ENCODE measurements at regions not wholly inside any gene's neighbourhood (a gene's known extent, or its start where the extent isn't known, plus 50 kb on each side); places are given as distances from the start of the nearest gene placed in this dataset.
"Not testable (repeated sequence)": the region's sequence is repeated elsewhere in the genome, so short reads cannot be mapped to it uniquely, and the experiment has no call there.

DNA sequence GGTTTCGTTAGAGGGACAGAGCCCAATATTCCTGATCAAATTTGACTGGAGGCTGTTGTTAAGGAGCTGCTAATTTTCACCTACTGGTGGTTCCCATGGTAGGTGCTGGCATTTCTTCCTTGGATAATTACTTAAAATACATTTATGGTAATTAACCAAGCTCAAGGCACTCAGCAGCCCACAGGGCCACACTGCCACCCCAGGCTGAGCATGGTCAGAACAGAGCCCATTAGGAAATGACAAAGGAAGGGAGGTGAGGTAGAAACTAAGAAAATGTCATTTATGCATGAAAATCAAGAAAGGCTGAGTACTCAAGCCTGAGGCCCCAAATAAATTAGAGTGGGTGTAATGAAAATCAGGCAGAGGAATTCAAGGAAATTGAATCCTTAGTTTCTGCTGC is 510.2 kb upstream of the GYPC start:
- no peak for DNase-seq

DNA sequence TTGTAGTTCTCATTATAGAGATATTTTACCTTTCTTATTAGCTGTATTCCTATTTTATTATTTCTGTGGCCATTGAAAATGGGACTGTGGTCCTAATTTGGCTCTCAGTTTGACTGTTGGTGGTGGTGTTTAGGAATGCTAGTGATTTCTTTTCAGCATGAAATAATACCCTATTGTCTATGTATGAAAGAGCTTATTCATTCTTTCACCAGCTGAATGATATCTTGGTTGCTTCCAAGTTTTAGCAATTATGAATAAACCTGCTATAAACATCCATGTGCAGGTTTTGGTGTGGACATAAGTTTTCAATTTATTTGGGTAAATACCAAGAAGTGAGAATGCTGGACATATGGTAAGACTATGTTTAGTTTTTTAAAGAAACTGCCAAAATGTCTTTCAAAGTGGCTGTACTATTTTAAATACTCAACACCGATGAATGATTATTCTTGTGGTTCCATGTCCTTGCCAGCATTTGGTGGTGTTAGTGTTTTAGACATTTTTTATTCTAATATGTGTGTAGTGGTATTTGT is 501.6 kb upstream of the GYPC start:
- no peak for DNase-seq

DNA sequence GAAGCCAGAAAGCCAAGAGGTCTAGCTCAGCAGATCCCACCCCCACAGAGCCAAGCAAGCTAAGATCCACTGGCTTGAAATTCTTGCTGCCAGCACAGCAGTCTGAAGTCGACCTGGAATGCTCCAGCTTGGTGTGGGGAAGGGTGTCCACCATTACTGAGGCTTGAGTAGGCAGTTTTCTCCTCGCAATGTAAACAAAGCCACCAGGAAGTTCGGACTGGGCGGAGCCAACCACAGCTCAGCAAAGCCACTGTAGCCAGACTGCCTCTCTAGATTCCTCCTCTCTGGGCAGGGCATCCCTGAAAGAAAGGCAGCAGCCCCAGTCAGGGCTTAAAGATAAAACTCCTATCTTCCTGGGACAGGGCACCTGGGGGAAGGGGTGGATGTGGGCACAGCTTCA is 495.0 kb upstream of the GYPC start:
- DNase-seq: not testable (repeated sequence)

DNA sequence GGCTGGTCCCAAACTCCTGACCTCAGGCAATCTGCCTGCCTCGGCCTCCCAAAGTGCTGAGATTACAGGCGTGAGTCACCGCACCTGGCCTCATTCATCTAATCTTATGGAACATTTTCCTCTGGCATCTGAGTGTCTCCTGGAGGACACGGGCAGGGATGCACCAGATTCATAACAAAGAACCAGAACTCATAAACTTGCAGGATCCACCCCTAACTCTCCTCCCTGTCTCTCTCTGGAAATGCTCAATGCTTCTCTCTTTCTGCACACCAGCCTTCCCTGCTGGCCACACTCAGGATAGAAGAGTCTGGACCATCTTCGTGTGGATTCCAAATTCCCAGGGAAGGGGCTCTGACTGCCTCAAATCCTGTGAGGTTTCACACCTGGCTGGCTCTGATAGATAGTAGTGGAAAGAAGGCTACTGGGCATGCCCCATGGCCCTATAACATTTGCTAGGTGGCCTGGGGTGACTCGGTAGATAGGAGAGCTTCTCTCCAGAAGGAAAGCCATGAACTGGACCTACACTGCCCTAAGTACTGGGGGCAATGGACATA is 483.2 kb upstream of the GYPC start:
- DNase-seq: no peak

DNA sequence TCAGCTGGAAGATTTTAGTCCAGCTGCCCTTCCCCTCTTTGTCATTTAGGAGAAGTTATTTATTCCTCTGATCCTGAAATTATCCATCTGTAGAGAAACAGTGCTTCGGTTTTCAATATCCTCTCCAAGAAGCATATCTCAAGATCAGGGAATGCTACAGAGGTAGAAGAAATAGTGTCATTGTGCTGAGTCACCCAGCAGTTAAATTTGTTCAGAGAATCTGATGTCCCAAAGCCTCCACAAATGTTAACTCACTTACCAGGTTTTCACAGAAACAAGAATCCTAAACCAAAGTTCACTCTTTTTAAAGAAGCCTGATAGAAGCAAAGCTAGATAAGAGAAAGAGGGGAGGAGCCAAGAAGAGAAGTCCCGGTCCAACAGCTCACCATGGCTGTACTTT is 480.7 kb upstream of the GYPC start:
- no peak for DNase-seq

DNA sequence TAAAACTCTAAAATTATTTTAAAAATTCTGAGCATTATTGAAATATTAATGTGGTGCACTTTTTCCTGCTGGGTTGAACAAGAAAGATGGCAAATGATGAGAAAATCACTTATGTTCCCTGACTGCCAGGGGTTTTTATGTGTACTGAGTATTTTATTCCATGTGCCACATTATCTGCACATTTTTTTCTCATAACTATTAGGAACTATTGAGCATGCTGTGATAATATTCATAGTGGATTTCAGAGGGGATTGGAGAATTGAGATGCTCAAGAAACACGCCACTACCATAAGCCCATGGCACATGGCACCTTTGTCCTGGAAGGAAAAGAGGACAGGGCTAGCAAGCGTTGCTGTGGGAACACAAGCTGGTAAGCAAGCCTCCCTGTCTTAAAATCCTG is 478.5 kb upstream of the GYPC start:
- DNase-seq: no peak

DNA sequence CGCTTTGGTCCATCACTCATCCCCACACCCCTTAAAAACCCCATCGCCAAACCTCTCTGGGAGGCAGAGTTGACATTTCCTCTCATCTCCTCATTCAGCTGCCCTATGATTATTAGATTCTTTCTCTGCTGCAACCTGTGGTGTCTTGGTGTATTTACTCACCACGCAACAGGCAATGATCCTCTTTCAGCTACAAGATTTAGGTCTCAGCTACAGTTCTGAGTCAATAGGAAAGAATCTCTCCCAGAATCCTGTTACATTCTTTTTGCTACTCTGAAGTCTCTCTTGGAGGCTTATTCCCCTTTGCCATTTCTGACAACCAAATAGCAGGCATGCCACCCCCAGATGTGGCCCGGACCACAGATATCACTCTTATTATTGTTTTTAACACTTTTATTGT is 468.3 kb upstream of the GYPC start:
- no peak for DNase-seq

DNA sequence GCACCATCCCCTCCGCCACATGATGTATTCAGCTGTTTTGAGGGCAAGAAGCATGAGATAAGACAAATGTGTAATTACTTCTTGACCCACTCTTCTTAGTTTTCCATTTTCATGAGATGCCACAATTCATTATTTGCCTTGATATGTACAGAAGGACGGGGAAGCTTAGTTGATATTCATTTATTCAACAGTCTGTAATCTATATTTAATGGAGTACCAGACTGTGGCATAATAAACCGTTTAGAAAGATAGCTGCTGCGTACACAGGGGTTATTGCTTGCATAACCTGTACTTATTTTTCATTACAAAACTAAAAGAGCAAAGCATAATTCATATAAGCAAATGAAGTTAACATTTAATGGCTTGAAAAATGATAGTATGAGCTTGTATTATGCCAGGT is 466.4 kb upstream of the GYPC start:
- no peak for DNase-seq

DNA sequence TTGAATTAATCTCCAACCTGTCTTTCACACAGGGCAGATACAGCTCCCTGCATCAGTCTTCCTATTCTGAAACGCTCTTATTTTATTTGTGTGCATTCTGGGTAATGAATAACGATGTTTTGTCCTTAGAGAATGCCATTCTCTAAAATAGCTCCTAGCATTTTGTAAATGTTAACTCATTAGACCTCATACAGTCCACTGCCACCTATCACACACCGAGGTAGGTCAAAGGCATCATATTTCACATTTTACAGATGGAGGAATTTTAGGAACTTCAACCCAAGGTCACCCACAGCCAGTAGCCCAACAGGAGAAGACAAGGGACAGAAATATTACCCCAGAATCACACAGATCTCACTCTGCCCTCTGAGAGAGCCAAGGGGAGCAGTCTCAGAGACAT is 455.4 kb upstream of the GYPC start:
- no peak for DNase-seq

DNA sequence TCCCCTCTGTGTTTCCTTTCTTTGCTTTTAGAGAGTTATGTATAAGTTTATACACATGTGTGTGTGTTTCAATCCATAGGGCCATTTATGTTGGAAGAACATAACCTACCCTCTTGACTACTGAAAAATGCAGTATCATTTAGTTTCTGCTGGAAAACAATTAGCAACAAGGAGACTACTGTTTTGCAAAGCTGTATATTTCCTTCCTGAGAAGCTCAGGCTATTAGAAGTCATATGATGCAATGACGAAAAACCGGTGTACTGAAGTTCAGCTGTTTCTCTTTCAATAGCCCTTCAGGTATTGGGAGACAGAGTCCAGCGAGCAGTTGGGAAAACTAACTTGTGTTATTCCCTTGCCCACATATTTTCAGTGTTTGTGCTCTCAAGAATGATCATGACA is 447.7 kb upstream of the GYPC start:
- no peak for DNase-seq

DNA sequence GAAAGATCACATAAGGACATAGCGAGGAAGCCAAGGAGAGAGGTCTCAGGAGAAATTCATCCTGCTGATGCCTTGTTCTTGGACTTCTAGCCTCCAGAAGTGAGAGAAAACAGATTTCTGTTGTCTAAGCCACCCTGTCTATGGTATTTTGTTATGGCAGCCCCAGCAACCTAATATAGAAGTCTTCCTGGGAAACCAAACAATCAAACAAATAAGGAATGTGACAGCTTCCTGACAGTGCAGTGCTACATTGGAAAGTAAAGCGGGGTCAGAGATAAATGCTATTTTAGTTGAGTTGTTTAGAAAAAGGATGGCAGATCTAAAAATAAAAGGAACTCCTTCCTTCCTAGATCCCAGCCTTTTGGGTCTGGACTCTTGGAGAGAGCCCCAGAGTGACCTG is 443.2 kb upstream of the GYPC start:
- DNase-seq: no peak

DNA sequence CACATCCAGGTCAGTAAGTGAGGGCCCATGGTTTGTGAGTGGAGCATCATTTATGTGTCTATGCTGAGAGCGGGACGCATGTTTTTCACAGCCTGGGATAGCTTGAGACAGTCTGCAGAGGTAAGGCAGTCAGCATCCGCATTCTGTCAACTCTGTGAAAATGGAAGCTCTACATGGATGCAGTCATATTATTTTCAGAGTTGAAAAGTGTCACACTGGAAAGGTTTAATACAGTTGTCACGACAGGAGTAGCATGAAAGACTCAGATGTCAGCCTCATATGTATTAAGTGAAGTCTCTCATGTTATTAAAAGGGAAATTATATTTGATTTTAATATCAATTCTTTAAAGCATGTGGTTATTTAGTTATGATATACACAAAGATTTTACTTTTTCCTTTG is 436.9 kb upstream of the GYPC start:
- no peak for DNase-seq

DNA sequence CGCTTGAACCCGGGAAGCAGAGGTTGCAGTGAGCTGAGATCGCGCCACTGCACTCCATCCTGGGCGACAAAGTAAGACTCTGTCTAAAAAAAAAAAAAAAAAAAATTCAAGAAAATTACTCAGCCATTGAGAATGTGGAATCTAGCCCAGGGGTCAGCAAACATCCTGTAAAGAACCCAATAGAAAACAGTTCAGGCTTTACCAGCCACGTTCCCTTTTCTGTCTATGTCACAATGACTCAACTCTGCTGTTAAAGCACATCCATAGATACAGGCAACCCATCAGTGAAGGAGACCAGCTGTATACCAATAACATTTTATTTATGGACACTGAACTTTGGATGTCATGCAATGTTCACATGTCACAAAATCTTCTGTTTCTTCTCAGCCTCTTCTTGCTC is 435.6 kb upstream of the GYPC start:
- DNase-seq: no peak

DNA sequence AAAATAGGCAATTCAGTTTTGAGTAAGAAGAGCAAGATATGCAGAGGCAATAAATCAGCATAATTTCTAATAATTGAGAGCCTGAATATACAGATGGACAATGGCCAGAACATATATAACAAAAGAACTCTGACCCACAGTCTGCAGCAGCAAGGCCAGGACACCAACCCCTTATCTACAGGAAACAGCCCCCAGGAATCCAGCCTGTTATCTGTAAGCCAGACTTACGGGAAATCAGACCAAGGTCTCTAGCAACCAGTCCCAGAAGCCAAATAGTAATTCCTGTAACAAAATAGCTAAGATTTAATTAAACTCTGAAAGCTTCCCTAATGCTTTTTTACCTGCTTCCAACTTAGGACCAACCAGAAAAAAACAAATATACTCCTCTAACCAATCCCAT is 434.5 kb upstream of the GYPC start:
- DNase-seq: no peak

DNA sequence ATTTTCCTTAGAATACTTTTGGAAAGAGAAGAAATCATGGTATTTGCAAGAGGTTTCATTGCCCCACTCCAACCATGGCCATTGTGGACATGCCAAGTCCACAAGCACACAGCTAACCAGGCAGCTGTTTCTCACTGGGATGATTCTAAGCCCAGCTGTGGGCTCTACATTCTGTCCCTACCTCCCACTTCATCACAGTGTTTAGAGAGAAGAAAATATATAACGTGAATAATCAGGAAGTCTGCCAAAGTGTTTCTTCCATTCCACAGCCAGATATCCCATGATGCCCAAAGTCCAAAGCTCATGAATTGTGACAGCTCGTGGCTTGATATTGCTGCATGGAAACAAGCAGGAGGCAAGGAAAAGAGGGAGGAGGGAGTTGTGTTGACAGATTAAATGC is 433.7 kb upstream of the GYPC start:
- no peak for DNase-seq

DNA sequence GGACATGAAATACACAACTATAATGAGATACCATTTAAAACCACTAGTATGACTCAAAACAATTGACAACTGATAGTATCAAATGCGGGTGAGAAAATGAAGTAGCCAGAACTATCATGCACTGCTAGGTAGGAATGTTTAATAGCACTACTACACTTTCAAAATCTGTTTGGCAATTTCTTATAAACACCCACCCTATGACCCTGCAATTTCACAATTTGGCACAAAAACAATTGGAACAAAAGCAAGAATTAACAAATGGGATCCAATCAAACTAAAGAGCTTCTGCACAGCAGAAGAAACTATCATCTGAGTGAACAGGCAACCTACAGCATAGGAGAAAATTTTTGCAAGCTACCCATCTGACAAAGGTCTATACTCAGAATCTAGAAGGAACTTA is 431.2 kb upstream of the GYPC start:
- no peak for DNase-seq

DNA sequence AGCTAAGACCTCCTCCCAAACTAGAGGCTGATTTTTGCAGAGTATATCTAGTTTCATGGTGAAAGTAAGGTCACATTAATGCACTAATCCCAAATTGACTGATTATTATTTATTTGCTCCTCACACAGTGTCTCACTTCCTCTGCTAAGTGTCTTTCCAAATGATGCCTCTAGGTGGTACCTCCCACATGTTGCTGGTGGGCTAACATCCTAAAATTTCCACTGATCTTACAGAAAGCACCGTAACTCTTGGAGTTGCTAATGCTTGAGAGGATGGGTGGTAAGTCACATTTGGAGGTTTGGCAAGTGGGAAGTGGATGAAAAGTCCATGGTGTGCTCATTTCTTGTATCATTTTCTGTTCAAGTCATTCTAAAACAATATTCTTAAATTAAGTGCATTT is 428.7 kb upstream of the GYPC start:
- no peak for DNase-seq

DNA sequence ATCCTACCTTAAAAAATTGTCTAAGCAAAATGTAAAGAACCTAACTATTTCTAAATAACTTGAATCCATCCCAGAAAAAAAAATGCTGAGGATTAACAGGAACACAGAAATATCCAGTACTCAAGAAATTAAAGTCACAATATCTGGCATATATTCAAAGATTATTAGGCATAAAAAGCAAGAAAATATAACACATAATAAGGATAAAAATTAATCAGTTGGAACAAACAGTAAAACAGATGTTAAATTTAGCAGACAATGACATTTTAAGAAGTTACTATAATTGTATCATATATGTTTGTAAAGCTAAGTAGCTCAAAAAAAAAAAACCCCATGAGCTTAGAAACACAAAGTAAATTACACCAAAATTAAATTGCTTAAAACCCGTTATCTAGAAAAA is 427.4 kb upstream of the GYPC start:
- DNase-seq: no peak

DNA sequence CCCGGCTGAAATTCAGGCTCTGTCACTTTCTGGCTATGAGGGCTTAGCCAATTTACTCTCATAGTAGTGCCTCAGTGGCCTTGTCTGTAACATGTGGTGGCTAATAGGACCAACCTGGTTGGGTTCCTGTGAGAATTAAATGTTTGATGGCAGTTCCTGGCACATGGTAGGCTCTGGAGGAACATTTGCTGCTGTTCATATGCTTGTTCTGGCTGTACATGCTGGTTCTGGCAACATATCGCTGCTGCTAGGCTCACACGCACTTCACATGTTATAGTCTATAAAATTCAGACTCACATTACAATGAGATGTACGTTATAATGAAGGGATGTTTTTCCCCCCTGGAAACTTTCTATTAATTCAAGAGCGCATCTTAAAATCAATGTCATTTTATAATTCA is 417.7 kb upstream of the GYPC start:
- DNase-seq: no peak

DNA sequence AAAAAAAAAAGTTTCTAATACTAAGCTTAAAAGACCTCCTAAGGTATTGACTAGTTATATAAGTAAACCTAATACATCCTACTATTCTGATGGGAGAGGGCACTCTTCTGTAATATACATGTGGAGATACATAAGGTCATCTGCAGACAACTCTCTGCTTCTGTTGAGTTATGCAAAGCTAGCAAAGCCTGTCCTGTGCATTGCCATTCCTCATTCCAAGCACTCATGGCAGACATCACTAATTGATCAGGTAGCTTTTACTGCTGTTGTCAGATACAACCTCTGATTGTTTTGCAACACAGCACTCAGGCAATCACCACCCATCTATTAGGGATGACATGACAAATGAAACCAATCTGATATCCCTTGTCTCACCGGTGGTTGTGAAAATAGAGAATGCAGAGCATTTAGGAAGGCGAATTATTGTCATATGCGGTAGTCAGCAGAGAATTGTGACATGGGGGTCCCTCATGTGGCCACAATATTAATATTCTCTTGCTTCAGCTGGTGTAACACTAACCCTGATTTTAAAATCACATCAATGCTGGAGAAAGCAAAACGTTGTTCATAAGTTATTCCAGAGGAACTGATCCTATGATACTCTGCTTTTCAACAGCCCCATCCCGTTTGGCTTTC is 416.5 kb upstream of the GYPC start:
- no peak for DNase-seq

DNA sequence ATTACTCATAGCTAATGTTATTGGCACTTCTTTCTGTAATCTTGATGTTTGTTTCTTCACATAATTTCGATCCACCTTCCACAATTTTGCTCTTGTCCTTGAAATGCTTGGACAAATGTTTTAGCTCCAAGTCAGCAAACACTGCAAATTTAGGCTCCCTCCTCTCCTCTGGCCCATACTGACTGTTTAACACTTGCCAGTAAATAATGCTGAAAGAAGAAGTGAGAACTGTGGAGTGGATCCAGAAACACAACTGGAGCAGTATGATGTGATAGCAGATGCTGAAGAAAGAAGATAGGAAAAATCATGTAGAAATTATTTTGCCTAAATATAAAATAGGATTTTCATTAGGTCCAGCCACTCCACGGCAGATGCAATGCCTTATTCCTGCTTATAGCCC is 415.0 kb upstream of the GYPC start:
- DNase-seq: no peak

DNA sequence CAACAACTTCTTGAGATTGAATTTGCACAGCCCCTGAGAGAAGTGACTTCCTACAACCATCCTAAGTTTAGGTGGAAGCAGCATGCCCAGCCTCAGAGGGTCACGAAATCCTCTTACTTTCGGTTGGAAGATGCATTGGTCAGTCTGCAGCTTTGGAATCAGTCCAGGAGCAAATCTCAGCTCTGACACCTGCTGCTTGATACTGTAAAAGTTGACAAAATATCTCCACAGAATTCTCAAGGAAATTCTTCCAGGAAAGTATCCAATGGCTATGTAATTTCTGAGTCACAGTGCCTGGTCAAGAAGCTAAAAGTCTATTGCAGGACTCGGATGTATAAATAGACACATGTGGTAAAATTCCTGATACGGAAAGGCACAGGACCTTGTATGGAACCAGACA is 414.5 kb upstream of the GYPC start:
- DNase-seq: no peak

DNA sequence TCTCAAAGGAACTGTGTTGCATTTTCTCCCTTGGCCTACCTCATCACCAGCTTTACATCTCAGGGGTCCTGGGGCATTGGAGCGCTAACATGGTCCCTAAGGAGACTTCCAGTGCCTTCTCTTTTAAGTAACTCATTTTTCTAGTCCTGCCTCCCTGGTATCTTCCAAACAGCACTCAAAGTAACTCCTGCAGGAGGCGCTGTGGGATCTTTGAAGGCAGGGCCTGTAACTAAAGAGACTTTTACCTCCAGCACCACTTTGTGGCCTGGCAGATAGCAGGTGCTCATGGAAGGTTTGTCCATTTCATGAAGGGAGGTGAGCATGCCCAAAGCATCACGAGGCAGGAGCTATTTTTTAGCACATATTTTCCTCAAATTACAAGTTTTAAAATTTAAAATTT is 411.0 kb upstream of the GYPC start:
- no peak for DNase-seq

DNA sequence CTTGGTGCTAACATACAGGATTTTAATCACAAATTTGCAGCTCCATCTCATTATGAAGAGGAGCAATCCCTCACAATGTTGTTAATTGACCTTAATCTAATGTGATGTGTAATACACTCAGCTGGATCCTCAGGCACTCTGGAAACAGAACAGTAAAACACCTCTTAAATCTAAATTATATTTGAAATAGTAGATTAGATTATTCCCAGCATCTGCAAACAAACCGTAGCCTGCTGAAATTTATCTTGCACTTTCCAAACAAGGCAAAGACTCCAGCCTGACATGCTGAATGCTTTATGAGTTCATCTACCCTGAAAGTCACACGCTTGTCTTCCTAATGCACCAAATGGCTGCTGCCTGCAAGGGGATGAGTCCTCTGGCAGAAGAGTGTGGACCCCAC is 402.3 kb upstream of the GYPC start:
- no peak for DNase-seq

DNA sequence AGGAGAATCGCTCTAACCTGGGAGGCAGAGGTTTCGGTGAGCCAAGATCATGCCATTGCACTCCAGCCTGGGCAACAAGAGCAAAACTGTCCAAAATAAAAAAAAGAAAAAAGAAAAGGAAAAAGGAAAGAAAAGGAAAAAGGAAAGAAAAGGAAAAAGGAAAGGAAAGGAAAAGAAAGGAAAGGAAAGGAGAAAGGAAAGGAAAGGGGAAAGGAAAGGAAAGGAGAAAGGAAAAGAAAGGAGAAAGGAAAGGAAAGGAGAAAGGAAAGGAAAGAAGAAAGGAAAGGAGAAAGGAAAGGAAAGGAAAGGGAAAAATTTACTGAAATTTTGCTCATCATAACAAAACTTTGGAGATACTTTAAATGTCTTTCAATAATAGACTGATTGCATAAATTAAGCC is 391.3 kb upstream of the GYPC start:
- no peak for DNase-seq

All from NCI-H187 (cell line).